ENCODE measurements at regions not wholly inside any gene's neighbourhood (a gene's known extent, or its start where the extent isn't known, plus 50 kb on each side); places are given as distances from the start of the nearest gene placed in this dataset.

- TF ChIP-seq POLR2A (IDR thresholded peaks at IDR 0.05; ENCODE audit: low read depth, low read length): no peak
- TF ChIP-seq EZH2 (IDR thresholded peaks at IDR 0.05; ENCODE audit: borderline replicate concordance, low read depth, low read length, severe bottlenecking): no peak
- TF ChIP-seq MYC (IDR thresholded peaks at IDR 0.05; ENCODE audit: low read depth, low read length): no peak
- no peak for TF ChIP-seq MAX (IDR thresholded peaks at IDR 0.05; ENCODE audit: insufficient read depth, insufficient read length)
- TF ChIP-seq, protein P1, sequence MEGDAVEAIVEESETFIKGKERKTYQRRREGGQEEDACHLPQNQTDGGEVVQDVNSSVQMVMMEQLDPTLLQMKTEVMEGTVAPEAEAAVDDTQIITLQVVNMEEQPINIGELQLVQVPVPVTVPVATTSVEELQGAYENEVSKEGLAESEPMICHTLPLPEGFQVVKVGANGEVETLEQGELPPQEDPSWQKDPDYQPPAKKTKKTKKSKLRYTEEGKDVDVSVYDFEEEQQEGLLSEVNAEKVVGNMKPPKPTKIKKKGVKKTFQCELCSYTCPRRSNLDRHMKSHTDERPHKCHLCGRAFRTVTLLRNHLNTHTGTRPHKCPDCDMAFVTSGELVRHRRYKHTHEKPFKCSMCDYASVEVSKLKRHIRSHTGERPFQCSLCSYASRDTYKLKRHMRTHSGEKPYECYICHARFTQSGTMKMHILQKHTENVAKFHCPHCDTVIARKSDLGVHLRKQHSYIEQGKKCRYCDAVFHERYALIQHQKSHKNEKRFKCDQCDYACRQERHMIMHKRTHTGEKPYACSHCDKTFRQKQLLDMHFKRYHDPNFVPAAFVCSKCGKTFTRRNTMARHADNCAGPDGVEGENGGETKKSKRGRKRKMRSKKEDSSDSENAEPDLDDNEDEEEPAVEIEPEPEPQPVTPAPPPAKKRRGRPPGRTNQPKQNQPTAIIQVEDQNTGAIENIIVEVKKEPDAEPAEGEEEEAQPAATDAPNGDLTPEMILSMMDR (IDR thresholded peaks at IDR 0.05; ENCODE audit: extremely low read depth in 1 of 2, insufficient read depth in 1 of 2, low read depth in 1 of 2, low read length in 2 of 2): no peak
Observed at GRCh38 chr16:86067936-86068335, 169.0 kb downstream of the IRF8 start.

Measured in endothelial cell of umbilical vein (primary cell).